HEK293T (cell line): ENCODE measurements at regions not wholly inside any gene's neighbourhood (a gene's known extent, or its start where the extent isn't known, plus 50 kb on each side); places are given as distances from the start of the nearest gene placed in this dataset.

ENCODE experiments used
- ARNT ChIP-seq: fragments of 450-650 bp; IDR thresholded peaks from 2 replicates; pipeline ENCODE4 v1.6.1; 2017; ENCODE audit warnings: mild to moderate bottlenecking
- BHLHE40 ChIP-seq: fragments of 450-650 bp; IDR thresholded peaks from 2 replicates; pipeline ENCODE4 v1.6.1; 2016; ENCODE audit warnings: mild to moderate bottlenecking, moderate library complexity, borderline replicate concordance
- CTBP1 ChIP-seq: fragments of 450-650 bp; IDR thresholded peaks from 2 replicates; pipeline ENCODE4 v1.6.1; 2016; ENCODE audit warnings: borderline replicate concordance
- ELF4 ChIP-seq: fragments of 450-650 bp; IDR thresholded peaks from 2 replicates; pipeline ENCODE4 v1.6.1; 2017; ENCODE audit warnings: antibody characterized with exemption
- FOXA1 ChIP-seq: fragments of 450-650 bp; IDR thresholded peaks from 2 replicates; pipeline ENCODE4 v1.6.1; 2016; ENCODE audit warnings: mild to moderate bottlenecking
- FOXK2 ChIP-seq: fragments of 450-650 bp; IDR thresholded peaks from 2 replicates; pipeline ENCODE4 v1.6.1; 2016; ENCODE audit warnings: mild to moderate bottlenecking
- FOXM1 ChIP-seq: fragments of 450-650 bp; IDR thresholded peaks from 2 replicates; pipeline ENCODE4 v1.6.1; 2017; ENCODE audit warnings: mild to moderate bottlenecking, borderline replicate concordance
- NFRKB ChIP-seq: fragments of 450-650 bp; IDR thresholded peaks from 2 replicates; pipeline ENCODE4 v1.6.1; 2016; ENCODE audit warnings: mild to moderate bottlenecking, moderate library complexity
- SP1 ChIP-seq: fragments of 450-650 bp; IDR thresholded peaks from 2 replicates; pipeline ENCODE4 v1.6.1; 2017
- SUZ12 ChIP-seq: fragments of 450-650 bp; IDR thresholded peaks from 2 replicates; pipeline ENCODE4 v1.6.1; 2016; ENCODE audit warnings: mild to moderate bottlenecking
- TARDBP ChIP-seq: fragments of 450-650 bp; IDR thresholded peaks from 2 replicates; pipeline ENCODE4 v1.6.1; 2016

DNA sequence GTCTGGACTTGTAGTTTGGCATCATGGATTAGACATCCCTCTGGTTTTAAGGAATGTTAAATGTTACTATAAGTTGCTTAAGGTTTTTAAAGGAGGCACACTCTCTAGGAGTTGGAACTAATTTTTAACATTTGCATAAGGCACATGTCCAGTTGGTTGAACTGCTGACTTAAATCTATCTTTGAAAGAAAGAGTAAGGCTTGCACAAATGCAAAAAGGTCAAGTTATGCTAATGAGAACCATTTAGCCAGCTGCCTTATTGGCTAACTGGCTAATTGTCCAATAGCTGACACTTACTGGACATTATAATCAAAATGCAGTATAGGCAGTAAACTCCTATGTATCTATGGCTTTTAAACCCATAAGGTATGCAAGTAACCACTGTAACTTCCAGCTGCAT, 206.1 kb upstream of the TTC29 start:
- TF ChIP-seq SP1 (no peak), FOXK2 (no peak), SUZ12 (no peak), BHLHE40 (no peak), FOXA1 (no peak), FOXM1 (no peak), NFRKB (no peak), ELF4 (no peak), ARNT (no peak), TARDBP (no peak), CTBP1 (no peak)
